Inferior parietal cortex (tissue), 1 donor: ENCODE measurements at regions not wholly inside any gene's neighbourhood (a gene's known extent, or its start where the extent isn't known, plus 50 kb on each side); places are given as distances from the start of the nearest gene placed in this dataset.

Source experiments
- DNase-seq: peaks from one replicate; pipeline ENCODE4 v3.0.0-alpha.2; 2016; ENCODE audit errors: extremely low spot score

DNA sequence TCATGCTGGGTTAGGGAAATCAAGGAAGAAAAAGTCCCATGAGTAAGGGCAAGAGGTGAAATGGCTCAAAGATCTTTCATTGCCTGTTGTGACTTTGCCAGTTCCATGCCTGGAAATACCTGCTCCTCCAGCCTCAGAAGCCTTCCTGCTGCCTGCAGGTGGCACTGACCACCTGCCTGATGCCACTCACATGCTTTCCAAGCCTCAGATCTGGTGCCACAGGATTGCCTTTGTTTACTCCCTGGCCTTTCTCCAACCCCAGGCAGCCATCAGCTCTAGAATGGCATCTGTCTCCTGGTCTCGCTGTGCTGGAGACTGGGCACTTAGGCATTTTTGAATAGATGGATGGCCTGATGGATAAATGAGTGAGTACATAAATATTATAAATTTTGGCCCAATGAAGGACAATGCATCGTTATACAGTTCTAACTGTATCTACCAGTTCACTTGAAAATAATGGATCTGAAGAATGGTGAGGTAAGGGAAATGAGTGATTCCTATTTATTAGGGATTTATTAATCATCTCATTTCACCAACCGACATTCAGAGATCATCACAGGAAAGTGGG lies 657.2 kb downstream of the INHBA start:
- DNase-seq = no peak

DNA sequence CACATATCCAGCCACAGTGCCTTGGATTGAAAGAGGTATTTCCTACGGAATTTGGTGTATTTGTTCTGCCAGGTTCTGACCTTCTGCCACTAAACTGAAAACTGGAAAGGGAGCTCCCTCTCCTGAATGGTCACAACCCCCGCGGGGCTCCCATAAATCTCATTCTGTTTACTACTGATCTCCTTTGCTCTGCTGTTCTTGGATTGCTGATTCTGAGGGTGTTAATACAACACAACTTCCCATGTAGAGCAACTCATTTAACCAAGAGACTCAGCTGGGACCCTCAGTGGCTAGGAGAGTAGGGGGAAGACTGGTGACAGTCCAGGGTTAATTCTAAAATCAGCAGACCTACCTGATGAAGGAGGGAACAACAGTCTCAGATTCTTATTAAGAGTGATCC lies 662.9 kb downstream of the INHBA start:
- DNase-seq = no peak

DNA sequence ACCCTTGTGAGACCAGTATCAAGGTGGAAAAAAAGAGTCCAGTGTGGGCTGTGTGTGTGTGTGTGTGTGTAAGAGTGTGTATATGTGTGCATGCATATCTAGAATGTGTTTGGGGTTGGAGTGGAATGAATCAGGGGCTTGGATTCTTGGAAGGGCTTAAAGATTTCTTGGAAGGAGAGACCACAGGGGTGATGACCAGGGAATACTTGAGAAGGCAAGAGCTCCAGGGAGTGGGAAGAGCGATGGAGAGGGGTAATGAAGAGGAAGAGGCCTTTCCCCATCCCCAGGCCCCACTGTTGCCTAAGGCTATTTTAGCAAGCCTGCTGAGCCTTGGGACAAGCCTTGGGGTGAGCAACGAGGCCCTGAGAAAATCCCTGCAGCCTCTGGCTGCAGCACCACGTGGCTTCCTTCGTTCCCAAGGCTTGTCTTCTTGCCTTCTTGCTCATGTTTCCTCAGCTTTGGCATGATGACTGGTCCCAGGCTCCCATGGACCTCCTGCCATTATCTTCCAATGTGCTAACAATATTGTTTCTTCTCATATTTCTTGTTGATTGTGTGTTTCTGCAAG lies 663.4 kb downstream of the INHBA start:
- DNase-seq = no peak

DNA sequence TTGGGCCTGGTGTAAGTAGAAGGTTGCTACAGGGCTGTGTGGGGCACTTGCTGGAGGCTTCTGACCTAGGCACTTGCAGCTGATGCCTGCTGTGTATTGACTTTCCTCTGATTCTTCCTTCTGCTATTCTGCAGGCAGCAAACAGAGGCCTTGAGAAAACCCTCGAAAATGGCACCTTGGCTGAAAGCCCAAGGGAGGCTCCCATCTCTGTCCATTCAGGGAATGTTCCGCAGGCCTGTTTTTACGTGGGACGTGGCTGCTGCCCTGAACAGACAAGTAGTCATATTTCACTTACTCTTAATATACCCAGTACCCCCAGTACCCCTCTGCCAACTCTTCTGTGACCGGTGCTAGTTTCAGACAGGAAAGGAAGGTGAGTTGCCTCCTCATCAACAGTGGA lies 664.7 kb downstream of the INHBA start:
- DNase-seq = no peak

DNA sequence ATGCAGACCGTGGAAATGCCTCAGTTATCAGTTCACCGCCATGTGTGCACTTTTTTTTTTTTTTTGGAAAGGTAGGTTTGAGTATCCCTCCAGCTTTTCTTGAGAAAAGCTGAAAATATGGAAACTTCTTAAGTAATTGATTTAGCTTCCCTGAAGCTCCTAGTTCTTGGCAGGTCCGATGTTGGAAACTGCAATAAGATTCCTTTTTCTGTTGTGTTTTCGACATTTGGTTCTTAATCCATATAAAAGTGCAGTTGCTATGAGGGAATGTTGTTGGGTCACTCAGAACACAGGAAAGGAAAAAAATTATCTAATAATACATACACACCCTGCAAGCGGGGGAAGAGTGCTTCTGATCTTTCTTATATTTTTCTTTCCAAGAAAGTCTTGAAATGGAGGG lies 665.2 kb downstream of the INHBA start:
- DNase-seq = no peak

DNA sequence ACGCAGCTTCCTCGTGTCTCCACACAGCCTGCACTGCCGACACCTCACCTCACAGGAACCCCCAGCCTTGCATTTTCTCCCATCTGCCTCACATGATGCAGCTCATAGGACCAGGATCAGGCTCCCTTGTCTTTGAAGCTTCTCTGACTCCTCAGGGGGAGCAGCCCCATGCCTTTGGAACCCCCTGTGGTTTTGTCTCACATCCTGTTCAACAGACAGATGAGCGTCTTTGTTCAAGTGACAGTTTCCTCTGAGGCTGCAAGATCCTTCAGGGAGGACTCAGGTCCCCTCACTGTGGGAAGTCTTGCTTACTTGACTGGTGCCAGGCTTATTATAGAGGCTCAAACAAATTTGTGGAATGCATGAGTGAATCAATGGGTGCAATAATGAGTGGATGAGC lies 667.1 kb downstream of the INHBA start:
- DNase-seq = no peak

DNA sequence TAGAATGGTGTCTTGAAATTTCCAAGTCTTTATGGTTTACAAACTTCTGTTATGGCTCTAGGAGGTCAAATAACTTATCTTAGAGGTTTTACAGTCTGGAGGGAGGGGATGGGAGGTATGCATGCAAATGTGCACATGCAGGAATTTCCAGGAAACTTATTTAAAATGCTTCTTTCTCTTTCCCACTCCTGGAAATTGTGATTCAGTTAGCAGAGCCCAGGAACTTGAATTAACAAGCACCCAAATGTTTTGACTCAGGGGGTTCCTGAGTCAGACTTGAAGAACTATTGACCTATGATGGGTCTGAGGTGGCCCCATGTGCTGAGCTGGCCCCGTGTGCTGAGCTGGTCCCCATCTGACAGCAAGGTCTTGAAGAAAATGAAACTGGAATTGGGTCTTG lies 669.4 kb downstream of the INHBA start:
- no peak for DNase-seq

DNA sequence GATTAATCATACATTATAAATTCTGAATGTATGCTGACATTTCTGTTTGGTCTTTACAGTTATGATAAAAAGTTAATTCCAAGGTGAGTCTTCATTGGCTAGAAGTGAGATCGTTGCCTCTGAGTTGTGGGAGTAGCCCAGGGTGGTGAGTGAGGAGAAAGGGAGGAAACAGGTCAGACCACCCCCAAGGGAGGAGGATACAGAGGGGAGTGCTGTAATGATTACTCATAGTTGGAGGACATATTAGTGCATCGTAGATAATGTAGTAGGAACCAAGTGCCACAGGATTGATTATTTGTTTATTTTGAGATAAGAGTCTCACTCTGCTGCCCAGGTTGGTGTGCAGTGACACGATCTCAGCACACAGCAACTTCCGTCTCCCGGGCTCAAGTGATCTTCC lies 672.2 kb downstream of the INHBA start:
- DNase-seq = no peak

DNA sequence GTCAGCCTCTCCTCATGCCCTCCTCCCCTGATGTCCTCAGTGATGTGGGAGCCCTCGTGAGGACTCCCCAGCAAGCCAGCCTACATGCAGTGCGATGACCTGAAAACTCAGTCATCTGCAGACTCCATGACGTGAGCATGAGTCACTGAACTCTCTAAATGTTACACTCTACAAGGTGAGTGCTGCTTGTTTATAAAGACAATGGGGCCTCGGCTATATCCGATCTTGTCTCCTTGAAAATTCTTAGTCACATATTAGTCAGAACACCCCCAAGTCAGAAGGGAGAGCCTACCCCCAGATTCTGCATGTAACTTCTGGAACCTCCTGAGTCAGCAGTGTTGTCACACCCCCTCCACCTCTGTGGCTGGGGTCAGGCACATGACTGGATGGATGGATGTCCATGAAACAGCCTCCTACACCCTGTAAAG lies 673.8 kb downstream of the INHBA start:
- no peak for DNase-seq

DNA sequence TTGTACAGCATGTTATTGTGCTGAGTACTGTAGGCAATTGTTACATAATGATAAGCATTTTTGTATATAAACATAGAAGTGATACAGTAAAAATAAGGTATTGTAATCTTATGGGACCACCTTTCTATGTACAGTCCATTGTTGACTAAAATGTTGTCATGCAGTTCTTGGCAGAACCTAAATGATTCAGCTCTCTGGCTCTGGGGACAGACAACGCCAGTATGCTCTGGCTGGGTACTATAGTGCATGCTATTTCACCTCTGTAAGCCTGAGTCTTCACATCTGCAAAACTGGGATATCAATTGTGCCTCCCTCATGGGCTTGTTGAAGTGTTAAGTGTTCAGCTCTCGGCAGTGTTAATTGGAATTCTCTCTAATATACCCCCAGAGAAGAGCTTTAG lies 674.3 kb downstream of the INHBA start:
- no peak for DNase-seq

DNA sequence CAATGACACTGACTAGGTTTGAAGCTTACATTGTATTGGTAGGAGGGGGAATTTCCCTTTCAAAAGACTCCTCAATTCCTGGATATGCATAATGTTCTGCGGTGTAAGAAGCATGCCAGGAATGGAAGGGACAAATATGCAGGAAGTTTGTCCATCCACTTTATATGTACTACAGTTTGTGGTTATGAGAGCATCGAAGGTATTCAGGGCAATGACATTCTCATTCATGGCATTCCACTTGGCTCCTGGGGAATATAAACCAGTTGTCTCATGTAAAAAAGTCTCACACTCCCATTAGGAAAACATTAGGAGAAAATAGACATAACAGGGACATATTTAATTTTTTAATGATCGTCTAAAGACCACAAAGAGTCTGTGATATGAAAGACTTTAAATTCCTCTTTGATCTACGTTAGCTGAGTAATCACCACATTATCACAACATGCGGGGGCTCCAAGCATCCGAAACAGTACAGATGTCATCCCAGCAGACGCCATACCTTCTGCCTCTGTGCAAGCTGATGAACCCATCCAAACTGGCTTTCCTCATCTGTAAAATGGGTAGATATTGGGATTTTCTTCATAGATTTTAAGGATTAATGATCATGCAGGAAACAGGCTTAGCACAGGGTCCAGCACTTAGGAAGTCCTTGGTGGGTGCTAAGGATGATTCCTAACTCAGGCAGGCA lies 675.3 kb downstream of the INHBA start:
- DNase-seq = no peak

DNA sequence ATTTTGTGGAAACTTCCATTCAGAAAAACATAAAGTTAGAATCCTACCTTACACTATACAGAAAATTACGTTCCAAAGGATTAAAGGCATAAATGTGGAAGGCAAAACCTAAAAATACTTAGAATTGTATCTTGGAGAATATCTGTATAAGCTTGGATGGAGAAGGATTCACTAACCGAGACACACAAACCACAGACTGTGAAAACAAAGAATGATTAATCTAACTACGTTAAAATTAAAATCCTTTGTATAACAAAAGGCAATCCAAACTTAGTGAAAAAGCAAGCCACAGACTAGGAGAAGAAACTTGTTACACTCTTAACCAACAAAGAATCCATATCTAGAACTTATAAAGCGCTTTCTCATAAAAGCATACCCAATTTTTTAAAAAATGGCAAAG lies 678.8 kb downstream of the INHBA start:
- no peak for DNase-seq

DNA sequence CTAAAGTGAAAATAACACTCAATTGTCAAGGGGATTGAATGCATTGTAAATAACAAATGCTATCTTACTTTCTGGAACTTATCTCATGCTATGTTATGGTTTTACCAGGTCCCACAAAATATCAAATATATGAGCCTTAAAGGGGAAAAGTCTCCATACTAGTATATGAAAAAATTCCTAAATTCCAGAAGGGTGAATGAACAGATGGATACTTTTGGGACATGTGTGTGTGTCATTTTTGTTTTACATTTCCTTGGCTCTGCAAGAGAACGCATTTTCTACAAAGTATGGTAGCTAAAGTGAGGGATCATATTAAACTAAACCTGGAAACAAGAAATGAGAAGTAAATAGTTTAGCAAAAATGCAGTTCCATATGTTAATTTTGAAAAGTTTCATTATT lies 682.8 kb downstream of the INHBA start:
- DNase-seq = no peak

DNA sequence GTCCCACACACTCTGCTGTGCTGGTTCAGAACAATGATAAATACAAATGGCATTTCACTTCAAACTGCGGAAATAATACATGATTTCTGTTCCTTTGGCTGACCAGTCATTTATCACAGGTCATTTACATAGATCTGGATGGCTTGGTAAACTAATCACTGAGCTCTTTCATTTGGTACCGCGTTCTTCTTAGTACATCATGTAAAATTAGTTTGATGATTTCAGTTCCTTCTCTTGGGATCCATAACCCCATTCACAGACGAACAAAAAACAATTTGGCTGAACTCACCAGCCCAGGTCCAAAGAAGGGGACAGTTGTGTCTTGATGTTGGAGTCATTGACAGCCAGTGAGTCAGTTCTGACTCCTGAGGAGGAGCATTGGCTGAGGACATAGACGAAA lies 689.8 kb downstream of the INHBA start:
- DNase-seq = no peak

DNA sequence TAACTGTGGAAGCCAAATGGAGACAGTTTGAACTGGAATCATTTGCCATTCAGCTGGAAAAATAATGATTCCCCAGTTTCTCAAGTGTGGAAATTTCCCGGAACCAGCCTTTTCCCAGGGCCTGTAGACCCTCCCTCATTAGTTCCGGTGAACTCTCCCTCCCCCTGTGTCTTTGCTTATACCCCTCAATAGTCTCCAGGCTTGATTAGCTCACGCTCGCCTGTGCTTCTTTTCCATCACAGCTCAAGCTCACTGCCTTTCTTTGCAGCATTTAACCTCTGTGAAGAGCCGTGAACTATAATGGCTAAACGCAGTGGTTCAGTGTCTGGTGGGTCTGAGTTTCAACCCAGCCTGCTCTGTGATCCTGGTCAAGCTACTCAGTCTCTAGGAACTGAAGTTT lies 690.8 kb downstream of the INHBA start:
- DNase-seq = no peak

DNA sequence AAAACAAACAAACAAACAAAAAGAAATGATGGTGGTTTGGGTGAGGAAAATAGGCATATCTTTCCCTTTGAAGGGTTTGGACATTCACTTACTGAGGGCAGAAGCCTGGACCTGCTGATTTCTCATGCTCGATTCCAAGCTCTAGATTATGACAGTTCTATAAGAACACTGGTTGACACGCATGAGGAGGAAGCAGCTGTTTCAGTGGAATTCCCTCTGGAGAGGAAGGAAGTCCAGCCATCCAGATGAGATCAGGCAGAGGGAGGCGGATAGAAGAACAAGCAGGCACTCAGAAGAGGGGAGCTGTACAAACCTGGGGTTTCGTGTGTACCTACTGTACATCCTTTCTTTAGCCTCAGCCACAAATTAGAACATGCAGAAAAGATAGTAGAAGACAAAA lies 691.9 kb downstream of the INHBA start:
- no peak for DNase-seq

DNA sequence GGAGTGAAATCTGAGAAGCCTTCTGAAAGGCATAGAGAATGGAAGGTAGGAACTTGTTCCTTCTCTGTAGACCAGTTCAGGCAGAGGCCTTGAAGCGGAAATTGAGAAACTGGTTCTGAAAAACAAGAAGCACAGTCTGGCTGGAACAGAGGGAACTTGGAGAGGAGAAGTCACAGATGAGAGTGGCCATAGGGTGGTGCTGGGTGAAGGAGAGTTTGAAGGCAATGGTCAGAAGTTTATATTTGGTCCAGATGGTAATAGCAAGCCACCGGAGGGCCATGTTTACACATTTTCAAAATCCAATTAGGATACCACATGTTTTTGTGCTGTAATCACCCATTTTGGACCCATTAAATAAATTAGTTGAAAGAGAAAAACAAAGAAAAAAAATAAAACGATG lies 692.5 kb downstream of the INHBA start:
- no peak for DNase-seq

DNA sequence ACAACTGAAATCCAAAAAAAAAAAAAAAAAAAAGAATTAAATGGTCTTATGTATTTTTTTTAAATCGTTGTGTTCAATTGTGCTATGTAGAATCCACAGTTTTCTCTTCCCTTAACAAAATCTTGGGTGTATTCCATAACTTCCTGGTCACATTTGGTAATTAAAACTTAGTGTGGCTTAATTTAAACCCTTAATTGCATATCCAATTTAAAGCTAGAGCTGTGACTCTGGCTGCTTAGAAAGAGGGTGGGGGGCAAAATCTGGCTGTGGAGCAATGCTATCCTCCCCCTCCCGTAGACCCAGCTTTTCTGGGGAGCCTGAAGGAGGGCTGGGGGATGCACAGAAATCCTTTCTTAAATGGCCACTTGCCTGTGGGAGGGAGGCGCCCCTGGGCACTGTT lies 695.1 kb downstream of the INHBA start:
- no peak for DNase-seq

DNA sequence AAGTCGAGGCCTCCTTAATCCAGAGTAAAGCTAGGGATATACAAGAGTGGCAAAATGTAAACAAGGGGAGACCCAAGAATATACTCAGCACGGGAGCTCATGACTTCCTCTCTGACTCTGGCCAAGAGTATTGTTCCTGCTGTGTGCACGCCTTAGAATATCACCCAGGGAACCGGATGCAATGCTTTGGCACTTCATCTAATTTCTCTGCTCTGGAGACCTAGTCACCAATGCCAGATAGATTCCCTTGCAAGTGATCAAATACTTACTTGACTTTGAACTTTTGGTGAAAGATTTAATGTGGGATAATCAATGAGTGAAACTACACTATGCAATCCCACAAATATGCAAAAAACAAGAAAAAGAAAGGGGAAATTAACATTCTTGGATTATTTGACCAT lies 695.5 kb downstream of the INHBA start:
- no peak for DNase-seq

DNA sequence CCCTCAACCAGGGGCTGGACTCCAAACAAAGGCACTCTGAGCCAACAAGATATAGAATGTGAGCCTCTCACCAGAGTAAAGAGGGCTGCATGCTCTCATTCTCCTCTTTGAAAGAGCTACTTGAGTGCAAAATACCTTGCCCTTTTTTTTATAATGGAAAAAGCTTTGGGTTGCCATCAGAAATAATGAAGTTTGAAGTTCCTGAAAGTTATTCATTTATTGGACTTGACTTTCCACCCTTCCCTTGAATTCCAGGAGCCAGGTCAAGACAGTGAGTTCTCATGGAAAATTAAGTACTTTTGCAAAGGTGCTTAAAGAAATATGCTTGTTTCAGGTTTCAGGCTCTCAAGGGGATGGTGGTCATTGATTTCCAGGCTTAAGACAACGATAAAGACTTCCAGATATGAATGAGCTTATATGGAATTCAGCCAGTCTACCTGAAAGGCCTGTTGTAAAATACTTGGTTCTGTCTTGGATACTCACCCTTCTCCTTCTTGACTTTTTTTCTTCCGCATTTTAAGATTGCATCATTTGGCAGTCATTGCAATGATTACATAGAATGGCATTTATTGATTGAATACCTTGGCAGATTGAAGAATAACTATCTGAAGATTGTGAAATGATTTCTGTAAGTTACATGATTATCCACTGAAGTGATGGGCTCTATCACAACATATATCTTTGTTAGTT lies 696.4 kb downstream of the INHBA start:
- DNase-seq = no peak

DNA sequence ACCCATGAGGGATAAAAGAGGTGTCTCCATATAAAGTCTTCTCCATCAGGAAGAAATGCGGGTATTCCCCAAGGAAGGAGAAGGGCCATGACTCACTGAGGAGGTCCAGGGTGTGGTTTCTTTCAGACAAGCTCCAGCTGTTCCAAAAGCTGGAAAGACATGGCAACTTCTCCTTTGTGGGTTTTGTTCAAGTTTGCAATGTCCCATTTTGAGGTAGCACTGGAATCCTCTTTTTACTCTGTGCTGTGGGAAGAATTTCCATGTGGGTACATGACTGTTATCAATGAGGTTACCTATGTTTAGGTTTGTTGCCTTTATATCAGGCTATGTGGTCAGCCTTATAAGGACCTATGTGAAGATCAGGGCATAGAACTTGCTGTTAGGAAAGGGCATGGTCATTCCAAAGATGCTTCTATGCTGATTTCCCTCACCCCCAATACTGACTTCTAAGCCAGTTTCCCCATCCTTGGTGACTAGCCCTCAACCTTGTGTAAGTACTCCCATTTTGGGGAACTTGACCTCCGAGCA lies 697.5 kb downstream of the INHBA start:
- no peak for DNase-seq

DNA sequence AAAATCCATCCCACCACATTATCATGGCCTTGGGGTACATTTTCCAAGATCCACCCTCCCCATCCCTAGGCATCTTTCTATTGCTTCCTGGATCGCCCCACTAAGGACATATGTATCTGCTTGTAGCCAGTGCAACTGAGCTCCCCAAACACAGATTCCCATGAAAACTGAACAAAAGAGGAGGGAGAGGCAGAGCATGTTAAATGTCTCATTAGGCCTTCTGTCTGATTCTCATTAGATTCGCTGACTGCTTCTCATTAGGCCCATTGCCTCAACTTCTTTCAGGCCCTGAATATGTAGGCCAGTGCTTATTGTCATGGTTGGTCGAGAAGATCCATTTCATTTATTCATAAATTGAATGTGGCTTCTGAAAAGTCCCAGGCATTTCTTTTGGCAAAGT lies 698.9 kb downstream of the INHBA start:
- DNase-seq = no peak

DNA sequence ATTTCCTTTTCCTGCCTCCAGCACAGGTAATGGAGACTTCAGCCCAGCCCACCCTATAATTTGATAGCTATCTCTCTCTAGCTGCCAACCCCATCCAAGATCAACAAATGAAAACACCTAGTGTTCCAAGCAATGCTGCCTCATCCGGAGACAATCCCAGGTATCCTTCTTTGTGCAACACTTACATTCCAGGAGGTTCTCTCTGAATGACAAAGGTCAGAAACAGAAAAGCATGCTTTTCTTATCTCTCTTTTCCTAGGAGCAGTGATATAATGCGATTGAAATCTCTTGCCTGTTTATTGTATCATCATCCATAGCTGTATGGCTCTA lies 699.3 kb downstream of the INHBA start:
- no peak for DNase-seq
